NCI-H146 treated with DMSO at 0.1 percent for 48 hours (cell line): ENCODE measurements at regions not wholly inside any gene's neighbourhood (a gene's known extent, or its start where the extent isn't known, plus 50 kb on each side); places are given as distances from the start of the nearest gene placed in this dataset.
A peak's percentile ranks its signal among the peaks of the same experiment; 100 is the strongest.

Experiments used
- DNase-seq: peaks from one replicate; lab custom pipeline; 2025; ENCODE audit not compliant: unreplicated experiment; lab: John Stamatoyannopoulos, UW

DNA sequence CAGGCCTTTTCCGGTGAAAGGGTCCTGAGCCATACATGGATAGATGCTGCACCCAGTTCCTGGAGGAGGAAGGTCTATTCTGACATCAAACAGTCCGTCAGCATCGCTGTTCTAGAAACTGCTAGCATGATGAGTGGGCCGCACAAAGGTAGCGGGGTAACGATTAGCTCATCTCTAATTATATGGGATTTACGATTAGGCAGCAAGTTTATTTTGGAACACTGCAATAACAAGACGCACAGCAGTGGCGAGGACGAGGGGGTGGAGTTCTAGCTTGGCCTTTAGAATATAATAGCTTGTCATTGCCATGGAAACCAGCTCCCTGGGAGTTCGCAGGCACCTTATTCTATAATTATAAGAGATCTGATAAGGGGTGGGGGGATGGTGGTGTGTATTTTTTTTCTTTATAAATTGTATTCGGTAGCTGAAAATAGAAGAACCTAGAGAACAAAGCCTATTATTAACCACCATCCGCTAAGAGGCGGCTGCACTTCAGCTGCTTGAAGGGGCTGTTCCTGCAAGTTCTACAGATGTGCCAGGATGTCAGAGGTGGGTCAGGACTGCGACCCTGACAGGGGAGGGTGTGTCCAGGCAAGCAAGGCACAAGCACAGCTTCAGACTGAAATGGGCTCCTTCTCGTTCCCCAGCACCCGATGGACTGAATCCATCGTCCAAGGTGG, 311.0 kb downstream of the AGTPBP1 start:
- peak; percentile 42 for DNase-seq

DNA sequence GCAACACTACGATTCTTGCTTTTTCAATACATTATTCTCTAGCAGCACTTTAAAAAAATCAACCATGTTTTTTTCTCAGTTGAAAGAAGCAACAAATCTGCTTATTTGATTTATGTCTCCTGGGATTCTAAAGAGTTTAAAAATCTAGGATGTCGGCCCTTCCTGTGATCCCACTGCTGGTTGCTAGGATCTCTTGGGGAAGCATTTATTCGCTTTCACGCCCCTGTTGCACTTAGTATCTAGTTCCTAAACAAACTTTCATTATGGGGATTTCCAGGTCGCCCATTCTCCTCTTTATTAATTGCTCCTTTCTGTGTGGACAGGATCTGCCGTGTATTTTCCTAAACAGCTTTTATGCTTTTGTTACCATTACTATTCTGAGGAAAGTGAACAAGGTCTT, 313.5 kb downstream of the AGTPBP1 start:
- no peak for DNase-seq

- no peak for DNase-seq
Observed at GRCh38 chr9:85427772-85428171, 314.0 kb downstream of the AGTPBP1 start.

DNA sequence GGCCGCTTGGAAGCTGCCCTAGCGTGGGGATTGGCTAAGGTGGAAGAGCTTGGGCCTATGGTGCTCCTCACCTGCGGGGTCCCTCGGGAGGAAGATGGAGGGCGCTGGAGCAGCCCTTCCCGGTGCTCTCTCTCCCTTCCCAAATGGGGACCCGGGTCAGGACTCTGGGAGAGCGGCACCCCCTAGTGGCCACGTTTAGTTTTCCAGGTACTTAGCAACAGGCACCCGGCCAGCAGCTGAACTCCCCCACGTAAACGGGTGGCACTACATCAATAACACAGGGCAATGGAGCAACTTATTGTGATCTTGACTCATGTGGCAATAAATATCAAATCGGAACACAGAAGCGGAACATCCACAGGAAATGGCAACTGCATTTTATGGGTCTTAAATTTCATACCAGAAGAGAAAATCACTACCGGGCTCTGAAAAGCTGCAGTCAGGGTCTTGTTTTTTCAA, 316.6 kb downstream of the AGTPBP1 start:
- no peak for DNase-seq

DNA sequence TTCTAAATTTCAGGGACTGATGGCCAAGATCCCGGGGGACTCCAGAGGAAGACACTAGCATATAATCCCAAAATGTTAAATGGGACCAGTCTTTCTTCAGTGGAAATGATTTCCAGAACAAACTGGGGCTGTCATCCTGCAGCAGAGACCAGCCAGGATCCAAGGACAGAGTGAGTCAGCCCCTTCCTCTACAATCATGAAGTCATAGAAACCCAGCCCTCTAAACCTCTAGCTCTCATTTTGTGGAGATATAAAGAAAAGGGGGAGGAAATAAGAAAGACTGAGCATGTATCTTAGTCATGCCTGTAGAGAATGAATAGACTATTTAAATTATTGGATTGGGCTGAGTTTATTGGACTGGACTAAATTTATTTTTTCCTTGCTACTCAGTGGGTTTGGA, 318.3 kb downstream of the AGTPBP1 start:
- DNase-seq = no peak

GRCh38 chr9:85421641-85422040, 320.1 kb downstream of the AGTPBP1 start:
- DNase-seq = no peak

DNA sequence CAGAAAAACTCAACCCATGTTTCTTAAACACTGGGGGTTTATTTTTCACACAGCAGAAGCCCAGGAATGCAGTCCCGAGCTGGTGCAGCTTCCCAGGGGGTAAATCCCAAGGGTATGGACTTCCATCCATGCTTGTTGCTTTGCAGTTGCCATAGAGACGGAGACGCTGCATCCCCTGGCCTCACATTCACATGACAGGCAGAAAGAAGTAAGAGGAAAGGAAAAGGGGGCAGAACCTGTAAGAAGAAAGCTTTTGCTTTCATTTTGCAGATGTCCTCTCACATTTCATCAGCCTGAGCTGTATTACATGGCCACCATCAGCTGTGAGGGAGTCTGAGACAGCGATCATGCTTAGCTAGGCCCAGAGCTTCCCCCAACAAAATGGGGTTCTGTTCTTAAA, 321.0 kb downstream of the AGTPBP1 start:
- no peak for DNase-seq

DNA sequence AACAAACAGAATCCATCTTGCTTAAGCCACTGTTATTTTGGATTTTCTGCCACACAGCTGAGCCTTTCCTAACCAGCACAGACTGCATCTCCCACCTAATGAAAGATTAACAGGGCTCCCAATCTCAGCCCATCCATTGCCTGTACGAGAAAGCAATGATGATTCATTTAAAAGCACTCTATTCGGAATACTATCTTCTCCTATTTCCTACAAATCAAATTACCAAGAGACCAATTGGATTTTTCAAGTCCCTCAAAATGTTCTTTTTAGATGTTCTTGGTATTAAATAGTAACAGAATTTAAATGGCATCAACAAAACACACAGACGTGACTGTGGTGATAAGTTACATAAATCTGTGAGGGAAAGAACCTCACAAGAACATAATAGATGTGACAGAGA, 324.1 kb downstream of the AGTPBP1 start:
- no peak for DNase-seq

DNA sequence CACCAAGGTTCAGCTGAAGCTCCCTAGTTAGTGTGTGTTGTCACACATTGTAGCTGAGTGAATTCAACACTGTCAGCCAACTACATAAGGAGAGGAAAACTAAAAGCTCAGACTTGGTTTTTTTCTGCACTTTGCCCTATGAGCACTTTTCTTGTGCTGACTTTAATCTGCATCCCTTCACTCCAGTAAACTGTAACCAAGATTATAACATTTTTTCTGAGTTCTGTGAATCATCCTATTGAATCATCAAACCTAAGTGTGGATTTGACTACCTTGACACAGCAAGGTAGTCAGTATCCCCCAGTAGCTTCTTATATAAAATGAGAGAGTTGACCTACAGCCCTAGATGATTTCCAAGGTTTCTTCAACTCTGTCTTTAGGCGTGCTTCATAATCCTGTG, 325.0 kb downstream of the AGTPBP1 start:
- no peak for DNase-seq

DNA sequence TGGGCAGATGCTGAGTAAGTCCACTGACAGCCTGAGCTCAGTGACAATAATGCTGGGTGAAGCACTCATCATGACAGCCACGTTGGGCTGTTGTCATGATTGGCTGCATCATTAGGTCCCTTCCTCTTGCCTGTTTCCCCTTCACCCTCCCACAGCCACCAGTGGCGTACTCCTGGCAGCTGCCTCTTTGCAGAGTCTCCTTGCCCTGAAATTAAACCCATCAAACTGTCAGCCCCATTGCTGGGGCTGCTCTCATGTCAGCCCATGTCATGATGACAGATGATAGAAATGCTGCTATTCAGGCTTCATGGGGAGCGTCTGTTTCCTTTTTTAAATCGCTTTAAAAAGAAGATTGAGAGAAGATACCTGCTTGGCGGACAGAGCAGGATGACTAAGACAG, 327.4 kb downstream of the AGTPBP1 start:
- no peak for DNase-seq

GRCh38 chr9:85408494-85408893, 333.3 kb downstream of the AGTPBP1 start:
- no peak for DNase-seq

DNA sequence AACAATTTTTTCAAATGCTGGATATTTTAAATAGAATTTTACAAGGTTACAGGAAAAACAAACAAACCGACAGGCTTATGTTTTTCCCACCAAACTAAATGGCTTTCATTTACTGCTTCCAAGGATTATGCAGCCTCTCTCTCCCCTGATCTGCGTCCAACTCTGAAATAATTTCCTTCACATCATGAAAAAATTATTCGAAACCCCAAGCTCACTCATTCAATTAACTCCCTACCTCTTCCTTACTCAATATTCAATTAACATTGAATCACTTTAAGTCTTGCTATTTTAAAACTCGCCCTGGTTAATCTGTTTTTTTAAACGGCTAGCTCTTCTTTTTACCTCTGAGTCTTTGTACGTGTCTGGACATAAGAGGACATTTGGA, 336.2 kb downstream of the AGTPBP1 start:
- DNase-seq = no peak

- no peak for DNase-seq
Observed at GRCh38 chr9:85404911-85405565, 336.7 kb downstream of the AGTPBP1 start.

- DNase-seq = no peak
Observed at GRCh38 chr9:85402551-85402950, 339.2 kb downstream of the AGTPBP1 start.

DNA sequence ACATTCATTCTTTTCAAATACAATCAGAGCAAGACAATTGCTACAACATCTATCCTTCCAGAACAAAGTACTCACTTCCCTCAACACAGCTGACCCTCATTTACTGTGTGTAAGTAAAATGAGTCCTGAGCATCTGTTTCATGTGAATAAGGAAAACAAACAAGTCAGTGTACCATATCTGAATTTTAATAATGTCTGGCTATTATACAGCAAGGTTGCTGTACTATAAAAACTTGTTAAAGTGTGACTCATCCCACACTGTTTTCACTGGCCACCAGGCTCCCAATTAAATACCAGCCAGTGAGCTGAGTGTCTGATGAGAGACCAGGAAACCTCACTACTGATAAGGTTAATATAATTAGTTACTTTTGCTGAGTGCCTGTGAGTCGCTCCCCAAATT, 339.8 kb downstream of the AGTPBP1 start:
- no peak for DNase-seq

GRCh38 chr9:85397005-85397404, 344.7 kb downstream of the AGTPBP1 start:
- no peak for DNase-seq

DNA sequence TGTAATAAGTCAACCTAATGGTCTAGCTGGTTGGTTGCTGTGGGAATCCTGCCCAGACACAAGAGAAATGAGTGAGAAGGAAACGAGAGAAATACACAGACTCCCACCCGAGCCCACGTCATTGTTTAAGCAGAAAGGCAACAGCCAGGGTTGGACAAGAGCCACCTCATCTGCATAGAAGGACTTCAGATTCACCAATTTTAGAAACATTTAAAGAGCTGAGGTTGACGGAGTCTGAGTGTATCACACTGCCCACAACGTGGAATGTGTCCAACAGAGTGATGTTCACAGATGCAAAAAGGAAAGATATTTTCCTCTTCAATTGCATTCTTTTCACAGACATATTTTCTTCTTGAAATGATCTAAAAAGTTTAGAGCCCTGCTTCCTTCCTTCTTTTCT, 349.5 kb downstream of the AGTPBP1 start:
- DNase-seq = no peak

DNA sequence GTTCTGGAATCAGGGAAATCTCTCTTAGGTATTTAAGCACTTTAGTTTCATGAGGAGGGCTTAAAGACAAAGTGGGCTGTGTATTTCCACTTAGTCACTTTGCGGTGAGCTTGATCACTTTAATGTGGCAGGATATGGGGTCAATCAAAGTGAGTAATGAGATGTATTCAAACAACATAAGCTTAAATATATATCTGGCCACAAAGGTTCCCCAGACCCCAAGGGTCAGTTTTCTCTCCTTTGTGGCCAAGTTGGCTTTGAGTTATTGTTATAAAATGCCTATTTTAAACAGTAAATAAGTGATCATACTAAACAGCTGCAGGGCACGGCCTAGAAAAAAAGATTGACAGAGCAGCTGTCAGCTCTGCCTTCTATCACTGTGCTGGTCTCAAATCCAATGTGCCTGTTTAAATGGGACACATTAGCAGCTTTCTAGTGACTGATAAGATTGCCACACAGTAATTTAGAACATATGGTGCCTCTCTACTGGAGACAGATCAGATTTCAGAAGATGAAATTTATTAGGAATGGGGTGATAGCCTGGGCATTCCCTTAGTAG, 363.9 kb downstream of the AGTPBP1 start:
- no peak for DNase-seq

DNA sequence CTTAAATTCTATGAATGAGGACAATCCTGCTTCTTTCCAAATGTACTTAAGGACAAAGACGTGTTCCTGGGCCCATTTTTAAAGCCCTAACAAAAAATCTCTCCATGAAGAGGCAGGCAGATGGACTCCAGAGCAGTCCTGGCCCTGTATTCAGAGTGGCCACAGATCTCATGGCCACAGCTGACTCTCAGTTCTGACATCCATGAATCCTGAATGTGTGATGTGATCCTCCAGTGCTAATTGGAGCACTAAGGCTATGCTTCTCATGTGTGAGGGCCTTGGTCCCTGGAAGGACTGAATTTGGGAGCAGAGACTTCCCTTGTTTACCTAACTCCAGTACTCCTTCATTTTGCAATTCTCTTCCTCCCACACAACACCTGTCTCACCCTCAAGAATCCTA, 373.0 kb downstream of the AGTPBP1 start:
- DNase-seq = no peak

GRCh38 chr9:85359161-85359560, 382.6 kb downstream of the AGTPBP1 start:
- no peak for DNase-seq

DNA sequence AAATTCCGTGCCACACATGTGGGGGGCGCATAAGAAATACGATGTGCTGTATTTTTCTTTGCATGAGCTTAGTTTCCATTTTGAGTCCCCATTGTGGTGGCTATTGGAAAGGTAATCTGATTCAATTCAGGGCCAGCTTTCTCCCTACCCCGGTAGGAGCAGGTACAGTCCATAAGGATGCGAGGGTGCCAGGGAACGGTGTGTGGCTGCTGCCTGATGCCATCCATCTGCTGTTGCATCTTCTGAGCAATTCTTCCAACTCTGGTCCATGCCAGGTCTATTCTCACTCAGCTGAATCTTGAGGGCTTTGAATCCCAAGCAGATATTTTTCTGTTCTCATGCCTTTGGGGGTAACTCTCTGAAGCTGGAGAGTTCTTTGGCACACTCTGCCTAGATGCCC, 392.7 kb downstream of the AGTPBP1 start:
- no peak for DNase-seq

GRCh38 chr9:85347541-85347940, 394.2 kb downstream of the AGTPBP1 start:
- DNase-seq = no peak

DNA sequence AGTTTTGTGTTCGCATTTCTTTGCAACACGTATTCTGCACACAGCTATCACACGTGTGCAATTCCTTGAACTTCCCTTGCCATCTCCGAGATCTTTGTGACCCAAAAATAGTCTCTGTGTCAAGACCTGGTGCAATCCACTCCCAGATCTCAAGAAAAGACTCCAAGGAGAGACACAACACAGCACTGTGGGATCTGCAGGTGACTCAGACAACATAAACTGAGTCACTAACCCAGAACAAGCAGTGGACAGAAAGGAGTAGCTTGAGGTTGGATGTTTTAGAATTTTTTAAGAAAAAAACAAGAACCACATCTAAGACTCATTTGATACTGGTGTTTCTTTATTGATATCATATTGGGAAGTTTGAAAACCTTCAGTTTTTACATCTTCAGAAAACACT, 396.9 kb downstream of the AGTPBP1 start:
- DNase-seq = no peak
